NCI-H345 treated with DMSO at 0.1 percent for 48 hours (cell line): ENCODE measurements at regions not wholly inside any gene's neighbourhood (a gene's known extent, or its start where the extent isn't known, plus 50 kb on each side); places are given as distances from the start of the nearest gene placed in this dataset.
"Not testable (repeated sequence)": the region's sequence is repeated elsewhere in the genome, so short reads cannot be mapped to it uniquely, and the experiment has no call there.

Experiments used
- DNase-seq: peaks from one replicate; lab custom pipeline; 2025; ENCODE audit not compliant: unreplicated experiment; lab: John Stamatoyannopoulos, UW

DNA sequence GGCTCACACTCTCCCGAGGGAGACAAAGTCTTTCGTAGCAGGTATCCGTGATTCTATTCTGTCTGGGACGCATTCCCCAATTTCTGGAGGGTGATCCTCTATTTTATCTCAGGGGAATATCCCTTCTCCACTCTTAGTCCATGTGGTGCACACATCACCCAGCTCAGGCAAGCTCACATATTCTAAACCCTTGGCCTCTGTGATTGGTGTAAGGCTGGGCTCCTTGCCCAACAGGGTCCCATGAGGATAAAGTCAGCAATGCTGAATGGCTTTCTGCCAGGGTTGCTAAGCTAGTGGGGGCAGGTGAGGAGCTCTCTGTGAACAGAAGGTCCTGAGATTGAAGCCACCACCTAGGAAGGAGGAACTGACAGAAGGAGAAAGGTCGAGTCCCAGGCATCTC is 137.2 kb downstream of the CDH26 start:
- DNase-seq = no peak

DNA sequence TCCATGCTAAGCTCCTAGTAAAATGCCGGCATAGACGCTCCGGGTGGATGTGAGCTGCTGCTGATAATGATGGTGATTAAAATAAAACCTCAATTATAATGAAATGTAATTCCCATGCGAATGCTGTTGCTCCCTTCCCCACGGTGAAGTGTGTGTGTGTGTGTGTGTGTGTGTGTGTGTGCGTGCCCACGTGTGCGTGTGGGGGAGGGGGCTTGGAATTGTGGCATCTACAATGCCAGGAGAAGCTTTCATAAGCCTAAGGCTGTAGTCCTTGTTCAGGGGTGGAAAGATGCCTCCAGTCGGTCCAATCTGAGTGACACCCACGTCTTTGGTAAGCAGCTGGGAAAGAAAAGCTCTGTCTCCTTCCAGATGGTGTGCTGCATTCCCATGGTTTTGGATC is 137.9 kb downstream of the CDH26 start:
- DNase-seq = no peak

DNA sequence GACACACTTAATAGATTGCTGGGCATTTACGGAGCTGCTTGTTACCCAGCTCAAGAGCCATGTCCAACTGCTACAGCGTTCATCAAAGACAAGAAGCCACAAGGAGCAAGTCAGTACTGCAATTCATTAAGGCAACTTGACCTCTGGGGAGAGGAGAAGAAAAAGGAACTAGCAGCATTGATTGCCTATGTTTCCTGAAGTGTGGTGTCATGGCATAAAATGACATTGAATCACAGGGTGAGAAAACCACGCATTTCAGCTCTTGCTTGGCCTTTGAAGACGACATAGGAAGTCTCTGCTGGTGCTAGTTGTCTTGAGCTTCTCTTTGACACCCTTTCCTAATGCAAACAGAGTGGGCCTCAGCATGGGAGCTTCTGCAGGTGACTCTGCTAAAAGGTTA is 139.1 kb downstream of the CDH26 start:
- DNase-seq = no peak

DNA sequence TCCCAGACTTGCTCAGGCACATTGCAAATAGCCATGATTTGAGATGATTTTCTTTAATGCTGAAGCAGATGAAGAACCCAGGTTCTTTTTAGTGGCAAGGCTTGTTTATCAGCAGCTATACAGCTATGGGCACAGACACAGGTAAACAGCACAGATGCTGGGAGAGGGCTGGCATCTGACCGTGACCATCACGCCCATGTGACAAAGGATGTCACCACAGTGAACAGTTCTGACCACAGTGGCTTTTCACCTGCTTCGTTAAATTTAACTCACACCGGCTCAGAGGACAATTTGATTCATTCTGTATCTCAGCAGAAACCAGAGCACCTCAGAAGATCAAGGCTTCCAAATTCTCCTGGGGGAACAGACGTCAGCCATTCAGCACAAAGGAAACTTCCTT is 142.6 kb downstream of the CDH26 start:
- no peak for DNase-seq

DNA sequence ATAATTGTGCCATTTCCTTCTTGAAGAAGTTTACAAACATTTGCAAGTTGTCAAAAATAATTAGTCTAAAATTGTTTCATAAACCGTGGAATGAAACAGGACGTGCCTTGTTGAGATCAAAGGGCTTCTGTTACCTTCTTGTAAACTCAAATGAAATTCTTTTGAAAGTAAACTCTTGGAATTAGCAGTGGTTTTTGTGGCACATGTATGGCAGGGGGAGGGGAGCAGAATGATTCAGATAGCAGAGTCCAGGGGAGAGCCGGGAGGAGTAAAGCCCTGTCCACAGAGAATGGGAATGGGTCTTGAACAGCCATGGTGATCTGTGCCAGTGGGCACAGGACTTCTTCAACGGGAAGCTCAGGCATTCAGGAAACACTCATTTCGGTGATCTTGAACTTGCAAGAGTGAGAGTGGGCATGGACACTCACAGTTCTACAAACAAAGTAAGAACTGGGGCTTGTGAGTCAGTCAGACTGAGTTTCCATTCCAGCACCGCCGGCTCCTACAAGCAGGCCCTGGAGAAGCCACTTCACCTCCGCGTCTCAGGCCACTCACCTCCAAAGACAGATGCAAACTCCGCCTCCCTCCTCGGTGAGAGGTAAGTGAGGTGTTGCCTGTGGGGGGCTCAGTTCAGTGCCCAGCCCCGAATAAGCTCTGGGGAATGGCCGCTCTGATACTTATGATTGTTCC is 143.1 kb downstream of the CDH26 start:
- DNase-seq = no peak

DNA sequence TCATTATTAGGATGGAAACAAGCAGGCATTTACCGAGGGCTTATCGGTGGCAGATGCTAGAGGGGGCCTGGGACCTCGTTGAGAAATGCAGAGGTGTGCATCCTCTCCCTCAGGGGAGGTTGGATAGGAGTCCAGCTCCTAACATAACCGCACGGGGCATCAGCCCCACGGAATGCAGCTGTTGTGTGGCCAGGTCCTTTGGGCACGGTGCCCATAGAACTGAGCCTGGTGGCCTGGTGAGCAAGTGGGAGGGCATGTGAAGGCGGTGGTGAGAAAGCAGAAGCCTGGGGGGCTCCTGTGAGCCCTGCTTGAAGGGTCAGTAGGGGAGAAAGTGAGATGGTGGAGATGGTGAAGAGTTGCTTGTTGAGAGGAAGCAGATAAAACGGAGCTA is 143.7 kb downstream of the CDH26 start:
- DNase-seq = no peak

DNA sequence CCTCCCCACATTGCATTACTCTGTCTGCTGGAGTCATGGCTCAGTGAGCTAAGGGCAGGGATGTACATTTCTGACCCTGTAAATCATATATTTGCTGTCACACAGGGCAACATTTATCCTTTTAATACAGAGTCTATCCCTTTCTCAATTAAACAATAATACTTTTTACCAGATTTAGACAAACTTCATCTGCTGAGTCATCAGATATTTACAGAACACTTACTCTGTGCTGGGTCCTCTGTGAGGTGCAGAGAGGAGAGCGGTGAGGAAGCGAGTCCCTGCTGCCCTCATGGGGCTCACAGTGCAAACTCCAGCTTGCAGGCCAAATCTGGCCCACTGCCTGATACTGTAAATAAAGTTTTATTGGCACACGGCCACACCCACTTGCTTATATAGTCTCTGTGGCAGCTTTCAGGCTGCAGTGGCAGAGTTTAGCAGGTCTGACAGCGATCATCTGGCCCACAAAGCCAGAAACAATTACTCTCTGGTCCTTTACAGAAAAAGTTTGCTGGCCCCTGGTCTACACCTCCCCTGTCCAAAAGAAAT is 144.5 kb downstream of the CDH26 start:
- no peak for DNase-seq

DNA sequence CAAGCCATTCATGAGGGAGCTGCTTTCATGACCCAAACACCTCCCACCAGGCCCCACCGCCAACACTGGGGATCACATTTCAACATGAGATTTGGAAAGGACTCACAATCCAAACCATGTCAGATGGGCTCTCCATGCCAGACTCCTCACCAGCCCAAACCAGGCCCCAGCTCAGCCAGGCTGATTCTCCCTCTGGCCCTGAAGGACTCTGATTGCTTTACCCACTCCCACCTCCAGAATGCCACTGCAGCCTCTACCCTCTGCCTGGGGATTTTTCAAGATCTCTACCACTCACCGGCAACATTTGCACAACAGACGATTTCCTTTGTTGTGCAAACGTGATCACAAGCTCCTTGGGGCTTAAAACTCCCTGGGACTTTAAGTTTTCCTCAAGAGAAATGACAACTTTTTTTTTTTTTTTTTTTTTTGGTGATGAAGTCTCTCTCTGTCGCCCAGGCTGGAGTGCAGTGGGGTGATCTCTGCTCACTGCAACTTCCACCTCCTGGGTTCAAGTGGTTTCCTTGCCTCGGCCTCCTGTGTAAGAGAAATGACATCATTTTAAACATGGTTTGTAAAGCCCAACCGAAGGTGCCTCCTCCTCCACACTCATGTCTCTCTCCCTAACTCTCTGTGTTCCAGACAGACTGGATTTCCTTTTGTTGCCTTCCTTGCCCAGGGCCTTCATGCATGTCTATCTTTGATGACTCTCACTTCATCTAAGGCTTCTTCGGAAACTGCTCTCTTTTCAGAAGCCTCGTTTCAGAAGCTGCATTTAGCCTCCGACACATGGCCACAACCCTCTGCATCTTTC is 147.0 kb downstream of the CDH26 start:
- DNase-seq = no peak

DNA sequence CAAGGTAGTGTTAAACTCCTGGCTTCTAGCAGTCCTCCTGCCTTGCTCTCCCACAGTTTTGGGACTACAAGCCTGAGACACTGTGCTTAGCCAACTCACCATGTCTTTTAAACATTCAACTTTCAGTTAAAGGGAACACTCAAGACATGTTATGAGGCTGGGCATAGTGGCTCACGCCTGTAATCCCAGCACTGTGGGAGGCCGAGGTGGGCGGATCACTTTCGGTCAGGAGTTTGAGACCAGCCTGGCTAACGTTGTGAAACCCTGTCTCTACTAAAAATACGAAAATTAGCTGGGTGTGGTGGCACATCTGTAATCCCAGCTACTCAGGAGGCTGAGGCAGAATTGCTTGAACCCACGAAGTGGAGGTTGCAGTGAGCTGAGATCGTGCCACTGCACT is 148.0 kb downstream of the CDH26 start:
- not testable (repeated sequence) for DNase-seq

DNA sequence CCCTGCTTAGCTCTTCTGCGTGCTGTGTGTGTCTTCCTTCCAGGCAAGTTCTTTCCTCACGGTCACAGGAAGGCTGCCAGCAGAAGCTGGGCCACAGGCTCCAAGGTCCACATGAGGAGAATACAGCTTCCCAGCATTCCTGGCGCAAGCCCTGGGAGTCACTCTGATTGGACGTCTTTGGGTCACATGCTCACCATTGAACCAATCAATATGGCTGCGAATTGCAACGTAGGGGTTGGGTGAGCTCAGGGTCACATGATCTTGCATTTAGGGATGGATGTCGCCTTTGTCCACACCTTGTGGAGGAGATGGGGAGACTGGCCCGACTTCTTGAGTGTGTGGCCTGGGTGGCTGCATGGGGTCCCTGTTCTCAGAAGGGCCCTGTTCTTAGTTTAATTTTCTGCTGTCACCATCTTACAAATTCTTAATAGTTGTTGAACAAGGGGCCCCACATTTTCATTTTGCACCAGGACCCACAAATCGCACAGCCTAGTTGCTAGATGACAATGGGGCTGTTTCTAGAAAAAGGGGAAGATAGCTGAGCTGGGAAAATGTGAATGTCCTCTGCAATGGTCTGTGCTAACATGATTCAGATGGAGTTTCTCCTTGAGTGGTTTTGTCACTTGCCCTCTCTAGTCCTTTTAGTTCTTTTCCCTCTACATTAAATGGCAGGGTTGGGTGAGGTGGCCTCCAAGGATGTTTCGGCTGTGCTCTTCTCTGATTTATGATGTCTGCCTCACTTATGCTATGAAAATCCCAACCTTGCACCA is 149.6 kb downstream of the CDH26 start:
- no peak for DNase-seq

DNA sequence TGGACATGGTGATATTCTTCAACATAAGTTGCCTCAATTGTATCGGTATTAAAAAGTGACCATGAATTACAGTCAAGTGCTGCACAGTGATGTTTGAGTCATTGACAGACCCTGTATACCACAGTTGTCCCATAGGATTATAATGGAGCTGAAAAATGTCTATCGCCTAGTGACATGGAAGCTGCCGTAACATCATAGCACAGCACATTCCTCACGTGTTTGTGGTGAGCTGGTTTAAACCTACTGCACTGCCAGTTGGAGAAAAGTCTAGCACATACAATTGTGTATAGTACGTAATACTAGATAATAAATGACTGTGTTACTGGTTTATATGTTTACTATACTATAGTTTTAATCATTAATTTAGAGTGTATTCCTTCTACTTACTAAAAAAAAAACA is 150.2 kb downstream of the CDH26 start:
- DNase-seq = no peak

DNA sequence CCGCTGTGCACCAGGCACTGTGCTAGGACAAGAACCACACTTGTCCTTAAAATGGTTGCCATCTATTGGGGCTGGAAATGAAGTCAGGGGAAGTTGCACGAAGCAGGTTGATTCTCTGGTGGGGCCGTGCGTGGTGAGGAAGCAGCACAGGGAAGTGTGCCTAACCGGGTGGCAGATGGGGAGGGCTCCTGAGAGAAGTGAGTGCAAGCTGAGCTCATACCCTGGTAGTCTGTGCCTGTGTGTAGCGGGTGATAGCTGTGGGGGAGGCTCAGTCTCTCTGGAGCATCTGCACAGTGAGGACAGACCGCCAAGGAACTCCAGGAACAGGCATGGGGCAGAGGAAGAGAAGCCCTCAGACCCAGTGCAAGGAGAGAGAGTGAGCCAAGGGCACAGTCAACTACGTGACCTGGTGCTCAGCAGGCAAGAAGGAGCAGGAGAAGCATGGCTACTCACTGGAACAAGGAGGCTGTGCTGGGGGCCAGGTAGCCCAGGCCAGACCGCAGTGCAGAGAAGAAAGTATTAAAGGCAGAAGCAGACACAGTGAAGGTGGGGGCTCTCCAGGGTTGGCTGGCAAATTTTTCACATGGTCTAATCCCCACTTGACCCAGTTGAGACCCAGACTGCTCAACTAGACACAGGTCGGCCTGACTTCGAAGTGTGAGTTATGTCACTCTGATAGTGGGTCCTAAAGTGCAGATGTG is 155.0 kb downstream of the CDH26 start:
- no peak for DNase-seq

DNA sequence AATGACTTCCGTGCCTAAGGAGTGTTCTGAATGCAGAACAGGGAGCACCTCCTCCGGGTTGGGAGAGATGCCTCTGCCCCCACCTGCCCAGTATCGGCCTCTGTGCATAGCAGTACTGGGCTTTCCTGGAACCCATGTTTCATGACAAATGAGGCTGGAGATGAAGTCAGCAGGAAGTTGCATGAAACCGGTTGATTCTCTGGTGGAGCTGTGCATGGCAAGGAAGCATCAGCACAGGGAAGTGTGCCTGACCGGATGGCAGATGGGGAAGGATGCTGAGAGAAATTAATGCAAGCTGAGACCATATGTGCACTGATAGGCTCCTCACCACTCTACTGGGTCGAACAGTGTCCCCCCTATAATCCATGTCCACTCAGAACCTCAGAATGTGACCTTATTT is 155.5 kb downstream of the CDH26 start:
- DNase-seq = no peak

DNA sequence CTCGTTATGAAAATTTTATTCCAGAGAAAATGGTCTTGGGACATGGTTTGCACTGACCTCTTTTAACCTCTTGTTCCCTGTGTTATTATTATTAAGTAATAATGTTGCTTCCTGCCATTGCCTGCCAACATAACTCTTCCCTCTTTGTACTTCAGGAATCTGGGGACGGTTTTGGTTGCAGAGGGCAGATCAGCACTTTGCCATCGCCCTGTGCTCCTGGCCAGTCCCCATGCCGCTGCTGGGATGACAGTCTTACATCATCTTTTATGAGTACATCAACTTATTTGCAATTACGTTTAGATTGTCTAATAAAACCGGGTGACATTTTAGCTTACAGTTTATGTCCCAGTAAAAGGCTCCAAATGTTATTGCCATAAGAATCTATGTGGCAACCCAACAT is 157.2 kb downstream of the CDH26 start:
- DNase-seq = no peak

DNA sequence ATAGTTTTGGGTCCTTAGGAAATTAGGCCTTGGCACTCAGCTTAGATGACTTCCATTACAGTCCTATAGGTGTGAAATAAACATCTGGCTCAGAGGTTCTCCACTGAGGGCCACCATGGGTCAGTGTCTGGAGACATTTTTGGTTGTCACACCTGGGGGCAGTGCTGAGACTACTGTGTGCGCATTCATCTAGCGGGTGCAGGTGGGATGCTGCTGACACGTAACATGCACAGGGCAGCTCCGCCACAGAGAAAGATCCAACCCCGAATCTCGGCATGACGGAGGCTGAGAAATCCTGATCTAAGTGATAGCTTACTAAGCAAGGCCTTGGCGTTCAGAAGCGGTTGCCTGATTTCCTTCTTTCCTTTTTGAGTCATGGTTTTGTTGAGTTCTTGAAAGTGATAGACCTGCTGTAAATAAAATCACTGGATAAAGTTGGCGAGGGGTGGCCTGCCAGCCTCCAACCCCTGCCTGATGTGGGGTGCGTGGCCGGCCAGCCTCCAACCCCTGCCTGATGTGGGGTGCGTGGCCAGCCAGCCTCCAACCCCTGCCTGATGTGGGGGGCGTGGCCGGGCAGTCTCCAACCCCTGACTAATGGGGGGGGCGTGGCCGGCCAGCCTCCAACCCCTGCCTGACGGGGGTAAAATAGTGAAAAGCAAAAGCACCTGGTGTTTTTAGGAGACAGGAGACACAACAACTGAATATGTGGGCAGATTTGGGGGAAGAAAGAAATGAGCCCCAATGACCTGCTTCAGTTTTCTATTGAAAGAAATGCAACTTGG is 158.1 kb downstream of the CDH26 start:
- DNase-seq = no peak

DNA sequence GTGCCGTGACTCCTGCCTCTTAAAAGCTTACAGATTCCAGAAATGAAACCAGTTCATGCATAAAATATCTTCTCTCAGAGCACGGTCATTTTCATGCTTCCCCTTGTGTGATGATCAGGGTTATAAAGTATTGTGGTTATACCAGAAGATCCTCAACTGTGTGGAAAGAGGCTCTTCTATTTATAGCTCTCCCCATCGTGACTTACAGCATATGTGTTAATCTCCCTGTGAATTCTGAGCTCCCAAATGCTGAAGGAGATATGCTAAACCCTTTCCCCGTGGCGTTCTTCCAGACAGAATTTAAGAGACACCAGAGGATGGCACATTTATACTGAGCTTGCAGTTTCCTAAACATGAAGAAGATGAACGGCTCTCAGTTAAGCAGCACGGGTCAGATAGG is 158.8 kb downstream of the CDH26 start:
- no peak for DNase-seq

DNA sequence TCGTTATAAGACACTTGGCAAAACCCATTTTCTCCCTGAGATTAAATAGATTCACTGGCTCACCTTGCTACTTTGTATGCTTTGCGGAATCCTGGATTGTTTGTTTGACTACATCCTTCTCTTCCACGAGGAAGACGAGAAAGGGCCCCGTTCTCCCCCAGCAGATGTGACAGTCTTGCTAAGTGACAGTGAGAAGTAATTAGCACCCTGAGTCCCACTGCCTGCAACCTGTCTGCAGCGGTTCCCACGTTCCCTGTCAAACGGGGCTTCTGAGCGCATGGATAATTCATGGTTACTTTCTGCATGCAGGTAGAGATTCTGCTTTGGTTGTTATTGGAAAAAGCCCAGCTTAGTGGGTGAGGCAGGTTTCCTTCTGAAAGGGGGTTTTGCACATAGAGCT is 163.7 kb downstream of the CDH26 start:
- no peak for DNase-seq

DNA sequence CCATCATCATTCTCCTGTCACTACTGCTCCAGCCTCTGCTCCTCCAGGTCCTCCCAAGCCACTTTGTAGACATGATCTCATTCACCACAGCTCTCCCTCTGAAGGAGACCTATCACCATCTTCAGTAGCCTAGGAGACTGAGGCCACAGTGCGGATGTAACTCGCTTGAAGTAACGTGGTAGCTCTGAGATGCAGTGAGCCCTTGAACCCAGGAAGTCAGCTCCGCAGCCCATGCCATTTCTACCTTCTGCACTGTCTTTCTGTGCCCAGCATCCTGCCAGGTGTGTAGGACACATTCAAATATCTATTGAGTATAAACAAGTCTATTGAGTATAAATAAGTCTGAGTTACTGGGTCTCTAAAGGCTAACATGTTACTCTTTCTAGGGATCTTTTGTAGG is 164.4 kb downstream of the CDH26 start:
- DNase-seq = no peak

DNA sequence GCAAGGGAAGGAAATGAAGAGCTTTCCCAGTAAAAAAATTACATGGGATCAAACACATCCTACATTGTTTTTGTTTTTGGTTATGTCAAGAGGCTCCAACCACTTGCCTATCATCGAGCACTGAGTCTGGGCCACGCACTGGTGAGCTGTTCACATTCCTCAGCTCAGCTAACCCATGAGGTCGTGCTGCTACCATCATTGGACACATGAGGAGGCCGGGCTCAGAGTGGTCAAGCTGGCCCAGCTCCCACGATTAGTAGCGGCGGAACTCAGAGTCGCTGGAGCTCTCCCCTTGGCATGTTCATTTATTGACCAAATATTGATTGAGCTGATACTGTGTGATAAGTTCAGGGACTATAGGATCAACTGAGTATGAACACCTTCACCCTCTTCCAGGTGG is 164.9 kb downstream of the CDH26 start:
- DNase-seq = no peak

DNA sequence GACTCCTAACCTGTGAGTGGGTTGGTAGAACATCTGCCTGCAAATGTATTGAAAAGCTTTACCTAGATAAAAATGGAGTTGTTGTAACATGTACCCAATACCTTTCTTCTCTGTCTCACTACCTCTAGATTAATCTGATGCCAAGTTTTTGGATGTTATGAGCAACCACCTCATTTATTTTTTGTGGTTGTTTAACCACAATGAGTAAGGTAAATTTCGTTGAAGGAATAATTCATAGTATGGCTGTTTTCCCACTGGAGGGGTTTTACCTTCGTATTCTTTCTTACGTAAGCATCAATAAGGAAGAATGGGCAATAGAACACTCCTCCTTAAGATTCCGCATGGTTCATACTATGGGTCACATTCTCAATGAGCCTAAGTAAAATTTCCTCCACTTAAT is 165.4 kb downstream of the CDH26 start:
- no peak for DNase-seq
